H1 (cell line): ENCODE measurements at regions not wholly inside any gene's neighbourhood (a gene's known extent, or its start where the extent isn't known, plus 50 kb on each side); places are given as distances from the start of the nearest gene placed in this dataset.

ENCODE experiments used
- CTCF ChIA-PET: fragments of 300-600 bp; sonication (Branson Sonifier 250); formaldehyde crosslinking; loops from one replicate; lab custom pipeline; 2021; ENCODE audit not compliant: partially characterized antibody; lab: Charles Lee
- POLR2A ChIA-PET: fragments of 300-600 bp; sonication (Branson Sonifier 250); formaldehyde crosslinking; loops from one replicate; lab custom pipeline; 2021; ENCODE audit warnings: inconsistent platforms; ENCODE audit not compliant: partially characterized antibody; lab: Charles Lee
- DNase-seq, 2 experiments: peaks; one replicate each; pipeline versions ENCODE4 v3.0.0 to v3.0.0-alpha.2; 2010 to 2022; ENCODE audit warnings: low spot score in 2 of 2, low read depth in 1 of 2, mixed read lengths in 1 of 2
- FAIRE-seq: peaks from 2 replicates; lab custom pipeline; 2011; peaks lifted over from hg19 to GRCh38; lab: Jason Lieb, UNC
- H2AFZ ChIP-seq: 2 replicates; pipeline ENCODE4 v1.8.1; 2012; ENCODE audit warnings: low read length, inconsistent platforms
- H2AK5ac ChIP-seq: 2 replicates; pipeline ENCODE4 v1.6.1; 2013; ENCODE audit warnings: low read depth, low read length
- H2BK120ac ChIP-seq: replicated peaks from 2 replicates; pipeline ENCODE3; 2013; ENCODE audit warnings: low read depth, low read length, inconsistent platforms
- H2BK12ac ChIP-seq: 2 replicates; pipeline ENCODE4 v1.6.1; 2013; ENCODE audit warnings: low read depth, low read length
- H2BK15ac ChIP-seq: 2 replicates; pipeline ENCODE4 v1.6.1; 2013; ENCODE audit warnings: low read length
- H2BK20ac ChIP-seq: 2 replicates; pipeline ENCODE4 v1.6.1; 2013; ENCODE audit warnings: low read length
- H2BK5ac ChIP-seq: 2 replicates; pipeline ENCODE4 v1.6.1; 2013; ENCODE audit warnings: low read depth, low read length
- H3K14ac ChIP-seq: 2 replicates; pipeline ENCODE4 v1.6.1; 2013; ENCODE audit warnings: inconsistent platforms; ENCODE audit not compliant: insufficient read length
- H3K18ac ChIP-seq: 2 replicates; pipeline ENCODE4 v1.6.1; 2013; ENCODE audit warnings: low read length; ENCODE audit errors: extremely low read depth
- H3K23ac ChIP-seq: 2 replicates; pipeline ENCODE4 v1.6.1; 2013; ENCODE audit warnings: inconsistent platforms; ENCODE audit not compliant: insufficient read length
- H3K23me2 ChIP-seq: 2 replicates; pipeline ENCODE4 v1.6.1; 2013; ENCODE audit warnings: low read depth, low read length
- H3K27ac ChIP-seq: 2 replicates; pipeline ENCODE4 v1.6.1; 2011; ENCODE audit warnings: low read depth, low read length, inconsistent platforms
- H3K27me3 ChIP-seq, 4 experiments: replicated peaks in 1 of 4; 1 replicate in 1 of 4; 2 replicates in 3 of 4; pipeline versions ENCODE4 v1.6.1 to v1.8.1; 2011 to 2013; ENCODE audit warnings: low read length in 3 of 4, mild to moderate bottlenecking in 3 of 4, inconsistent platforms in 2 of 4, mixed read lengths in 2 of 4, moderate library complexity in 1 of 4; ENCODE audit not compliant: control insufficient read depth in 3 of 4, insufficient read depth in 3 of 4; ENCODE audit errors: extremely low read depth in 1 of 4
- H3K36me3 ChIP-seq, 4 experiments: 2 replicates each; pipeline versions ENCODE4 v1.6.1 to v1.8.1; 2011 to 2013; ENCODE audit warnings: mild to moderate bottlenecking in 4 of 4, low read length in 3 of 4, moderate library complexity in 2 of 4, control low read depth in 1 of 4, inconsistent platforms in 1 of 4; ENCODE audit not compliant: insufficient read depth in 4 of 4, control insufficient read depth in 2 of 4
- H3K4ac ChIP-seq: replicated peaks from 2 replicates; pipeline ENCODE3; 2013; ENCODE audit warnings: low read length, low read depth, mixed read lengths, inconsistent platforms; ENCODE audit not compliant: insufficient read length
- H3K4me1 ChIP-seq, 4 experiments: replicated peaks in 1 of 4; 1 replicate in 1 of 4; 2 replicates in 3 of 4; pipeline versions ENCODE4 v1.6.1 to v1.8.1; 2011 to 2013; ENCODE audit warnings: low read length in 3 of 4, inconsistent platforms in 2 of 4, mixed read lengths in 1 of 4; ENCODE audit not compliant: insufficient read depth in 4 of 4, control insufficient read depth in 3 of 4
- H3K4me2 ChIP-seq, 2 experiments: 2 replicates each; pipeline versions ENCODE4 v1.6.1 to v1.8.1; 2011 to 2013; ENCODE audit warnings: low read depth in 2 of 2, low read length in 2 of 2, control low read depth in 1 of 2, inconsistent platforms in 1 of 2, mild to moderate bottlenecking in 1 of 2; ENCODE audit not compliant: insufficient read depth in 1 of 2
- H3K4me3 ChIP-seq, 4 experiments: fragments of 200-600, 300-600 bp in 1 of 4; sonication (generic), shearing (Covaris generic), sonication (Bioruptor Twin) in 1 of 4; 2 replicates each; pipeline versions ENCODE4 v1.5.1 to v1.8.1; 2011 to 2016; ENCODE audit warnings: low read length in 4 of 4, low read depth in 3 of 4, control low read depth in 2 of 4, inconsistent platforms in 2 of 4, mild to moderate bottlenecking in 2 of 4, mixed read lengths in 1 of 4, moderate library complexity in 1 of 4; ENCODE audit not compliant: insufficient read depth in 2 of 4; ENCODE audit errors: extremely low read depth in 1 of 4
- H3K56ac ChIP-seq: replicated peaks from 2 replicates; pipeline ENCODE3; 2013; ENCODE audit warnings: low read depth, mild to moderate bottlenecking, mixed read lengths, low read length, inconsistent platforms; ENCODE audit not compliant: insufficient read length
- H3K79me1 ChIP-seq: 2 replicates; pipeline ENCODE4 v1.6.1; 2013; ENCODE audit warnings: low read depth, low read length, control low read depth
- H3K79me2 ChIP-seq, 2 experiments: 2 replicates each; pipeline versions ENCODE4 v1.6.1 to v1.8.1; 2012 to 2013; ENCODE audit warnings: low read length in 2 of 2, mild to moderate bottlenecking in 2 of 2, inconsistent platforms in 1 of 2; ENCODE audit not compliant: insufficient read depth in 2 of 2, control insufficient read depth in 1 of 2
- H3K9ac ChIP-seq, 4 experiments: replicated peaks in 1 of 4; 1 replicate in 1 of 4; 2 replicates in 3 of 4; pipeline versions ENCODE4 v1.6.1 to v1.8.1; 2011 to 2013; ENCODE audit warnings: low read depth in 3 of 4, low read length in 3 of 4, control low read depth in 2 of 4, mild to moderate bottlenecking in 2 of 4, moderate library complexity in 2 of 4, inconsistent platforms in 1 of 4; ENCODE audit errors: extremely low read depth in 1 of 4
- H3K9me3 ChIP-seq, 2 experiments: 2 replicates each; pipeline versions ENCODE4 v1.6.1 to v1.8.1; 2012 to 2013; ENCODE audit warnings: mild to moderate bottlenecking in 2 of 2, moderate library complexity in 2 of 2, control low read depth in 1 of 2, inconsistent platforms in 1 of 2, low read depth in 1 of 2, low read length in 1 of 2, mixed read lengths in 1 of 2; ENCODE audit not compliant: insufficient read depth in 2 of 2
- H4K20me1 ChIP-seq, 2 experiments: replicated peaks in 1 of 2; 2 replicates each; pipeline versions ENCODE3 to v1.8.1; 2011 to 2013; ENCODE audit warnings: inconsistent platforms in 2 of 2, low read length in 2 of 2, mild to moderate bottlenecking in 1 of 2; ENCODE audit not compliant: insufficient read depth in 2 of 2, control insufficient read depth in 1 of 2
- H4K5ac ChIP-seq: 2 replicates; pipeline ENCODE4 v1.6.1; 2013; ENCODE audit warnings: low read length, low read depth, mixed read lengths, inconsistent platforms; ENCODE audit not compliant: insufficient read length
- H4K8ac ChIP-seq: 2 replicates; pipeline ENCODE4 v1.8.0; 2013; ENCODE audit warnings: mild to moderate bottlenecking, moderate library complexity, low read length, inconsistent platforms; ENCODE audit not compliant: insufficient read depth; ENCODE audit errors: extremely low read depth
- H4K91ac ChIP-seq: replicated peaks from 2 replicates; pipeline ENCODE3; 2013; ENCODE audit warnings: low read length, mixed read lengths, inconsistent platforms; ENCODE audit not compliant: insufficient read length
- CTBP2 ChIP-seq: IDR thresholded peaks from 2 replicates; pipeline ENCODE4 v1.7.0; 2011; ENCODE audit warnings: borderline replicate concordance, mild to moderate bottlenecking, moderate library complexity, mixed read lengths, low read length; ENCODE audit not compliant: insufficient read depth, insufficient read length
- E2F6 ChIP-seq: IDR thresholded peaks from 2 replicates; pipeline ENCODE4 v1.6.1; 2012; ENCODE audit warnings: inconsistent platforms
- GTF2F1 ChIP-seq: IDR thresholded peaks from 2 replicates; pipeline ENCODE4 v1.6.1; 2012; ENCODE audit warnings: low read depth, low read length, improper control_type of control experiment, borderline replicate concordance
- RBBP5 ChIP-seq: IDR thresholded peaks from 2 replicates; pipeline ENCODE4 v1.7.1; 2012; ENCODE audit warnings: low read depth, mild to moderate bottlenecking, inconsistent platforms, low read length, moderate library complexity, borderline replicate concordance
- SUZ12 ChIP-seq: fragments of 200-600 bp; sonication (generic); IDR thresholded peaks from 2 replicates; pipeline ENCODE4 v1.6.1; 2012; ENCODE audit warnings: mild to moderate bottlenecking, inconsistent platforms, low read length, moderate library complexity, mixed read lengths
- TAF1 ChIP-seq: IDR thresholded peaks from 2 replicates; pipeline ENCODE4 v1.6.1; 2011; ENCODE audit warnings: mild to moderate bottlenecking, low read depth, low read length
- WGBS, 2 experiments: shearing (Covaris generic) in 1 of 2; methylation state at CpG; one replicate each; pipeline versions ENCODE4 v1.1.6 to v1.1.7; 2013 to 2015; ENCODE audit warnings: low lambda C conversion rate in 2 of 2, mixed read lengths in 2 of 2, inconsistent platforms in 1 of 2, low coverage in 1 of 2, missing lambda C conversion rate in 1 of 2; ENCODE audit not compliant: insufficient replicate concordance in 2 of 2, insufficient coverage in 1 of 2, insufficient read length in 1 of 2; ENCODE audit errors: extremely low coverage in 1 of 2, missing lambda C conversion rate in 1 of 2; 5-methylcytosine and 5-hydroxymethylcytosine counted together

- Histone ChIP-seq H3K79me2 (no peaks in the 10 kb centered on the region), H3K4me1 (no peaks in the 10 kb centered on the region), H3K14ac (no peak overlapping the region), H2BK15ac (no peak overlapping the region), H3K56ac (no peak overlapping the region), H2AFZ (no peak overlapping the region), H2BK120ac (no peak overlapping the region), H4K8ac (no peak overlapping the region), H3K79me1 (no peaks in the 10 kb centered on the region), H2AK5ac (no peak overlapping the region), H4K5ac (no peak overlapping the region), H3K4me2 (no peak overlapping the region), H3K4ac (peak overlapping the region; percentile 14), H3K9ac (no peak overlapping the region), H3K23ac (no peak overlapping the region), H3K36me3 (no peaks in the 10 kb centered on the region), H2BK20ac (no peak overlapping the region), H3K27ac (no peak overlapping the region), H4K20me1 (no peaks in the 10 kb centered on the region), H3K4me3 (no peak overlapping the region), H3K27me3 (no peaks in the 10 kb centered on the region), H3K9me3 (peaks cover 3 to 4% of the 10 kb centered on the region in 2 experiments; a peak in 3 of 4 replicates), H2BK12ac (no peak overlapping the region), H2BK5ac (no peak overlapping the region), H3K18ac (no peak overlapping the region), H4K91ac (no peak overlapping the region), H3K23me2 (no peaks in the 10 kb centered on the region)
- TF ChIP-seq E2F6 (no peak), GTF2F1 (no peak), CTBP2 (no peak), TAF1 (no peak), SUZ12 (no peak), RBBP5 (no peak)
- FAIRE-seq (no peak), DNase-seq (no peak)
- ChIA-PET POLR2A (no interaction called here), CTCF (interaction anchor here (0.6 to 1.7 kb wide), 5 partner anchors 9 to 210 kb away, joined by 3 to 4 read pairs (median 4); no protein-coding TSS in a partner anchor)
- 76% methylated on average over 5 of the region's 5 CpGs; no CpG with 5 or more reads in 1 of the 2 experiments for WGBS, 2 experiments
These were observed 53.0 kb upstream of the INSIG1 start for GRCh38 chr7:155244675-155245074.
